Neural cell (in vitro differentiated cells): ENCODE measurements at regions not wholly inside any gene's neighbourhood (a gene's known extent, or its start where the extent isn't known, plus 50 kb on each side); places are given as distances from the start of the nearest gene placed in this dataset.

Experiments
- H2AFZ ChIP-seq: fragments of 200-600, 300-800 bp; sonication (generic), shearing (Covaris generic); 2 replicates; pipeline ENCODE4 v1.6.0; 2014; ENCODE audit warnings: low read depth, mild to moderate bottlenecking, antibody characterized with exemption, low read length, moderate library complexity
- H3F3A ChIP-seq: fragments of 200-600 bp; shearing (Covaris generic); 2 replicates; pipeline ENCODE4 v1.6.1; 2016; ENCODE audit warnings: mild to moderate bottlenecking, moderate library complexity, mixed read lengths, antibody characterized with exemption, low read length; ENCODE audit not compliant: insufficient read depth, poor library complexity, severe bottlenecking
- H3K27ac ChIP-seq: fragments of 200-600, 300-800 bp; sonication (generic), shearing (Covaris generic); 2 replicates; pipeline ENCODE4 v1.5.1; 2014; ENCODE audit warnings: mild to moderate bottlenecking, low read length, moderate library complexity
- H3K27me3 ChIP-seq: fragments of 300-800, 200-600 bp; sonication (generic), shearing (Covaris generic); 2 replicates; pipeline ENCODE4 v1.6.0; 2014; ENCODE audit warnings: mild to moderate bottlenecking, low read depth, low read length, moderate library complexity; ENCODE audit not compliant: insufficient read depth
- H3K36me3 ChIP-seq: fragments of 300-800, 200-600 bp; sonication (generic), shearing (Covaris generic); 2 replicates; pipeline ENCODE4 v1.5.1; 2014; ENCODE audit warnings: mild to moderate bottlenecking, antibody characterized with exemption, low read length, moderate library complexity; ENCODE audit not compliant: insufficient read depth
- H3K4me2 ChIP-seq: fragments of 300-800, 200-600 bp; sonication (generic), shearing (Covaris generic); 2 replicates; pipeline ENCODE4 v1.6.0; 2014; ENCODE audit warnings: mild to moderate bottlenecking, low read length
- H3K4me3 ChIP-seq: fragments of 300-800, 200-600 bp; sonication (generic), shearing (Covaris generic); 2 replicates; pipeline ENCODE4 v1.5.1; 2014; ENCODE audit warnings: mild to moderate bottlenecking, low read length, moderate library complexity
- H3K79me2 ChIP-seq: fragments of 200-600 bp; shearing (Covaris generic); replicated peaks from 2 replicates; pipeline ENCODE4 v1.6.0; 2014; ENCODE audit warnings: mild to moderate bottlenecking, low read length, moderate library complexity; ENCODE audit not compliant: insufficient read depth
- H3K9ac ChIP-seq: fragments of 300-800, 200-600 bp; sonication (generic), shearing (Covaris generic); 2 replicates; pipeline ENCODE4 v1.6.1; 2016; ENCODE audit warnings: mild to moderate bottlenecking, low read length, mixed read lengths
- H3K9me2 ChIP-seq: fragments of 200-600 bp; shearing (Covaris generic); 2 replicates; pipeline ENCODE4 v1.6.1; 2016; ENCODE audit warnings: mild to moderate bottlenecking, low read length, mixed read lengths; ENCODE audit not compliant: insufficient read depth
- H3K9me3 ChIP-seq: fragments of 200-600, 300-800 bp; sonication (generic), shearing (Covaris generic); 2 replicates; pipeline ENCODE4 v1.6.1; 2016; ENCODE audit warnings: mild to moderate bottlenecking, mixed run types, low read length, moderate library complexity, mixed read lengths
- H4K20me1 ChIP-seq: fragments of 200-600 bp; shearing (Covaris generic); 2 replicates; pipeline ENCODE4 v1.6.1; 2016; ENCODE audit warnings: mild to moderate bottlenecking, mixed run types; ENCODE audit not compliant: insufficient read depth
- EP300 ChIP-seq: fragments of 450-650 bp; conservative IDR thresholded peaks from 2 replicates; pipeline ENCODE4 v1.6.1; 2014; ENCODE audit warnings: antibody characterized with exemption, mild to moderate bottlenecking, moderate library complexity; ENCODE audit not compliant: poor library complexity, severe bottlenecking
- EZH2 ChIP-seq: fragments of 200-600, 300-800 bp; shearing (Covaris generic), sonication (generic); IDR thresholded peaks from 2 replicates; pipeline ENCODE4 v1.6.1; 2014; ENCODE audit warnings: antibody characterized with exemption, low read length, borderline replicate concordance, mild to moderate bottlenecking; ENCODE audit not compliant: insufficient read depth, poor library complexity, severe bottlenecking
- MXI1 ChIP-seq: fragments of 450-650 bp; conservative IDR thresholded peaks from 2 replicates; pipeline ENCODE4 v1.6.1; 2014; ENCODE audit warnings: antibody characterized with exemption, mild to moderate bottlenecking; ENCODE audit not compliant: poor library complexity, severe bottlenecking
- POLR2AphosphoS5 ChIP-seq: IDR thresholded peaks from 2 replicates; pipeline ENCODE4 v1.6.1; 2012
- RAD21 ChIP-seq: fragments of 450-650 bp; conservative IDR thresholded peaks from 2 replicates; pipeline ENCODE4 v1.6.1; 2014; ENCODE audit warnings: antibody characterized with exemption, mild to moderate bottlenecking, moderate library complexity
- REST ChIP-seq: IDR thresholded peaks from 2 replicates; pipeline ENCODE4 v1.6.1; 2012; ENCODE audit warnings: borderline replicate concordance
- SMC3 ChIP-seq: fragments of 450-650 bp; conservative IDR thresholded peaks from 2 replicates; pipeline ENCODE4 v1.6.1; 2014; ENCODE audit warnings: antibody characterized with exemption, mild to moderate bottlenecking, moderate library complexity; ENCODE audit not compliant: poor library complexity
- TAF1 ChIP-seq: IDR thresholded peaks from 2 replicates; pipeline ENCODE4 v1.6.1; 2012; ENCODE audit warnings: low read depth
- TF ChIP-seq, protein P1 (sequence below): fragments of 450-650 bp; IDR thresholded peaks from 2 replicates; pipeline ENCODE4 v1.5.1; 2014; ENCODE audit warnings: antibody characterized with exemption, mild to moderate bottlenecking, moderate library complexity; ENCODE audit not compliant: poor library complexity, severe bottlenecking

DNA sequence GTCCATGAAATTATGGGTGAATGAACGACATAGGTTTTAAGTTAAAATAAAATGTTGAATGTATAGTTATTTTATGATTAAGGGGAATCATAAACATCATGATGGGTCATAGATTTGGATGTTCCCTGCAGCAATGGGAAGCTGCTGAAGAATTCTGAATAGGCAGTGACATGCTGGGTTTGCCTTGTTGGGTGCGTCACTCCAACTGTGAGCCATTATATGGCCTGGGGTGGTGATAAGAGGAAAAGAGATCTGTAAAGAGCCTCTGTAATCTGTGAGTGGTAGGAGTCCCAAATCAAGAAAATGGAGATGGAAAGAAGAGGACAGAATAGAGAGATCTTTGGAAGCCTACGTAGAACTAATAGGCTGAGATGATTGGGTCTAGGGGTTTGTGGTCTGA lies 58.1 kb upstream of the GPR26 start:
- Histone ChIP-seq H3K36me3 (no peaks in the 10 kb centered on the region), H4K20me1 (no peaks in the 10 kb centered on the region), H3K9me2 (no peaks in the 10 kb centered on the region), H3K4me2 (no peak overlapping the region), H3K79me2 (no peaks in the 10 kb centered on the region), H3F3A (no peaks in the 10 kb centered on the region), H2AFZ (no peak overlapping the region), H3K9me3 (no peaks in the 10 kb centered on the region), H3K4me3 (no peak overlapping the region), H3K27ac (no peak overlapping the region), H3K9ac (no peak overlapping the region), H3K27me3 (peaks cover 12% of the 10 kb centered on the region)
- TF ChIP-seq POLR2AphosphoS5 (no peak), EP300 (no peak), TAF1 (no peak), MXI1 (no peak), EZH2 (no peak), SMC3 (no peak), REST (no peak), RAD21 (no peak)
- TF ChIP-seq, protein P1, sequence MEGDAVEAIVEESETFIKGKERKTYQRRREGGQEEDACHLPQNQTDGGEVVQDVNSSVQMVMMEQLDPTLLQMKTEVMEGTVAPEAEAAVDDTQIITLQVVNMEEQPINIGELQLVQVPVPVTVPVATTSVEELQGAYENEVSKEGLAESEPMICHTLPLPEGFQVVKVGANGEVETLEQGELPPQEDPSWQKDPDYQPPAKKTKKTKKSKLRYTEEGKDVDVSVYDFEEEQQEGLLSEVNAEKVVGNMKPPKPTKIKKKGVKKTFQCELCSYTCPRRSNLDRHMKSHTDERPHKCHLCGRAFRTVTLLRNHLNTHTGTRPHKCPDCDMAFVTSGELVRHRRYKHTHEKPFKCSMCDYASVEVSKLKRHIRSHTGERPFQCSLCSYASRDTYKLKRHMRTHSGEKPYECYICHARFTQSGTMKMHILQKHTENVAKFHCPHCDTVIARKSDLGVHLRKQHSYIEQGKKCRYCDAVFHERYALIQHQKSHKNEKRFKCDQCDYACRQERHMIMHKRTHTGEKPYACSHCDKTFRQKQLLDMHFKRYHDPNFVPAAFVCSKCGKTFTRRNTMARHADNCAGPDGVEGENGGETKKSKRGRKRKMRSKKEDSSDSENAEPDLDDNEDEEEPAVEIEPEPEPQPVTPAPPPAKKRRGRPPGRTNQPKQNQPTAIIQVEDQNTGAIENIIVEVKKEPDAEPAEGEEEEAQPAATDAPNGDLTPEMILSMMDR: no peak

DNA sequence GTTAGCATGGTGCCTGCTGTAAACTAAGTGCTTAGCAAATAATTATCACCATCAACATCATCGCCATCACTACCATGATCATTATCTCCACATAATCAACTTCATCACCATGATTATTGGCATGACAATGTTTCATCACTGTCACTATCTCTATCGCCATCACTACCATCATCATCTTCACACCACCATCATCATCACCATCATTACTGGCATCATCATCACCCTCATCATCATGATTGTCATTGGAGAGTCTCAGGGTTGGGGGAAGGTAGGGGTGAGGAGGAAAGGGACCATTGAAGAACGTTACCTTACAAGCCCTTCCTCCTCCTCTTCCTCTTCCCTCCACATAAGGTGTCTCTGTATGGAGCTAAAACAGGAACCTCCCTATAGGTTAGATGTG lies 54.9 kb upstream of the GPR26 start:
- H3K4me3 ChIP-seq: no peak overlapping the region
- H3K9ac ChIP-seq: no peak overlapping the region
- no peaks in the 10 kb centered on the region for H3K36me3 ChIP-seq
- no peak overlapping the region for H3K4me2 ChIP-seq
- no peaks in the 10 kb centered on the region for H3K9me2 ChIP-seq
- H3F3A ChIP-seq: no peaks in the 10 kb centered on the region
- no peak overlapping the region for H2AFZ ChIP-seq
- no peak overlapping the region for H3K27ac ChIP-seq
- peaks cover 26% of the 10 kb centered on the region for H3K27me3 ChIP-seq
- TF ChIP-seq POLR2AphosphoS5: no peak
- TF ChIP-seq, protein P1: no peak
- no peak for TF ChIP-seq TAF1
- TF ChIP-seq REST: no peak
- no peaks in the 10 kb centered on the region for H3K79me2 ChIP-seq
- no peaks in the 10 kb centered on the region for H3K9me3 ChIP-seq
- no peaks in the 10 kb centered on the region for H4K20me1 ChIP-seq
